CD4-positive, CD25-positive, alpha-beta regulatory T cell (primary cell): ENCODE measurements at regions not wholly inside any gene's neighbourhood (a gene's known extent, or its start where the extent isn't known, plus 50 kb on each side); places are given as distances from the start of the nearest gene placed in this dataset.

Source experiments
- ATAC-seq, 2 donors: fragments of 150-1000 bp; cut with Tn5 transposase; one replicate each; pipeline ENCODE4 v1.10.0; 2021; ENCODE audit warnings: low read depth in 2 of 2, moderate number of reproducible peaks in 2 of 2, moderate library complexity in 1 of 2
- DNase-seq, 3 donors: peaks; one replicate each; pipeline versions ENCODE4 v3.0.0 to v3.0.0-alpha.2; 2012 to 2022; ENCODE audit warnings: mixed read lengths in 1 of 3
- H3K27ac ChIP-seq: one replicate; pipeline ENCODE4 v1.7.0; 2013; ENCODE audit warnings: mild to moderate bottlenecking, low read length; ENCODE audit not compliant: insufficient read depth, poor library complexity, severe bottlenecking
- H3K27me3 ChIP-seq: one replicate; pipeline ENCODE4 v1.7.0; 2013; ENCODE audit warnings: low read length; ENCODE audit not compliant: control insufficient read depth, insufficient read depth
- H3K36me3 ChIP-seq: one replicate; pipeline ENCODE4 v1.7.0; 2013; ENCODE audit warnings: mild to moderate bottlenecking, low read length, moderate library complexity; ENCODE audit not compliant: control insufficient read depth, insufficient read depth
- H3K4me1 ChIP-seq: 2 replicates; pipeline ENCODE4 v1.7.0; 2013; ENCODE audit warnings: mild to moderate bottlenecking, low read length; ENCODE audit not compliant: insufficient read depth, control insufficient read depth, poor library complexity, severe bottlenecking
- H3K4me3 ChIP-seq: one replicate; pipeline ENCODE4 v1.7.0; 2013; ENCODE audit warnings: low read depth, mild to moderate bottlenecking, low read length, moderate library complexity
- H3K9me3 ChIP-seq, 2 experiments: 1 replicate in 1 of 2; 2 replicates in 1 of 2; pipeline ENCODE4 v1.7.0; 2013; ENCODE audit warnings: low read length in 2 of 2, mild to moderate bottlenecking in 1 of 2, moderate library complexity in 1 of 2; ENCODE audit not compliant: control insufficient read depth in 2 of 2
- H3K27ac Mint-ChIP-seq, 3 donors: one replicate each; pipeline ENCODE4 v1.8.0; 2020 to 2022; ENCODE audit warnings: mild to moderate bottlenecking in 3 of 3, mixed read lengths in 3 of 3, moderate library complexity in 2 of 3
- H3K27me3 Mint-ChIP-seq: one replicate; pipeline ENCODE4 v1.8.0; 2022; ENCODE audit warnings: mild to moderate bottlenecking, mixed read lengths
- H3K36me3 Mint-ChIP-seq: one replicate; pipeline ENCODE4 v1.8.0; 2020; ENCODE audit warnings: mixed read lengths
- H3K4me1 Mint-ChIP-seq, 4 donors: one replicate each; pipeline ENCODE4 v1.8.0; 2020 to 2022; ENCODE audit warnings: mixed read lengths in 4 of 4, mild to moderate bottlenecking in 1 of 4
- H3K4me3 Mint-ChIP-seq, 4 donors: one replicate each; pipeline ENCODE4 v1.8.0; 2020 to 2022; ENCODE audit warnings: mild to moderate bottlenecking in 4 of 4, mixed read lengths in 4 of 4, moderate library complexity in 3 of 4
- H3K9me3 Mint-ChIP-seq, 7 donors: one replicate each; pipeline ENCODE4 v1.8.0; 2020 to 2022; ENCODE audit warnings: mixed read lengths in 7 of 7, mild to moderate bottlenecking in 3 of 7, moderate library complexity in 2 of 7

- no peaks in the 10 kb centered on the region for H3K4me1 Mint-ChIP-seq
- Histone ChIP-seq H3K27me3 (no peaks in the 10 kb centered on the region), H3K9me3 (no peaks in the 10 kb centered on the region)
Measured at GRCh38 chr3:124450366-124450765, 279.9 kb upstream of the UMPS start.

DNA sequence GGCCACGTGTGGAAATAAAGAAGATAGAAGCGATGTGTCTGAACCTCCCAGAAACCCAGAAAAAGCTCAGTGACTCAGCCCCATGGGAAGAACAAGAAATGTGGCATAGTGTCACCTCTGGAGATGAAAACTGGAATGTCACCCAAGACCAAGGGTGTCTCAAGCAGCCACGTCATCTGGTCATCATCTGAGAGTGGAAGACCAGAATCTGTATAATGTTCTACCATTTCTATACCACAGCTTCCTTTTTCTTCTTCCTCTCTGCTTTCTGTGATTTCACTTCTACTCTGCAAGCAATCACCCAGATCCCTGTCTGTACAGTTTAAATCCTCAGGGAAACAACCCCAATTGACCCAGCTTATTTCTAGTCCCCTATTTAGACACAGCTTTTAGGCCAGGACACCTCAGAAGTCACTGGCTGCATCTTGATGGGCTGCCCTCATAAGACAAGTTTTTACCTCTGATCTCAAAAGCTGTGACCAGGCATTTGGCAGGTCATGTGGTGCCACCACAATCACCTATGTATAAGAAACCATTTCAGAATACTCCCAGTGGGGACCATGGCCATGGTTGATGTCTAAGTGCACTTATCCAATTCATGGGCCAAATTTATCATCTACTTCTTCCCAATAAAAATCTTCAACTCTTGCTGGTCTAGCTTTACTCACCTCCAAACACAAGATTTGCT lies 278.5 kb upstream of the UMPS start:
- H3K27ac ChIP-seq = no peak overlapping the region
- Mint-ChIP-seq H3K27me3 (peaks cover 40% of the 10 kb centered on the region), H3K4me1 (no peaks in the 10 kb centered on the region), H3K4me3 (no peak overlapping the region), H3K9me3 (peaks cover 0 to 2% (median 0%) of the 10 kb centered on the region in 7 donors), H3K36me3 (no peaks in the 10 kb centered on the region), H3K27ac (no peak overlapping the region)
- ATAC-seq (no peak), DNase-seq (no peak)
- H3K36me3 ChIP-seq = no peaks in the 10 kb centered on the region
- no peaks in the 10 kb centered on the region for H3K27me3 ChIP-seq
- H3K9me3 ChIP-seq = no peaks in the 10 kb centered on the region
- H3K4me3 ChIP-seq = no peak overlapping the region
- no peaks in the 10 kb centered on the region for H3K4me1 ChIP-seq

More at GRCh38 chr3:124450366-124450765, 279.9 kb upstream of the UMPS start:
- Histone ChIP-seq H3K36me3 (no peaks in the 10 kb centered on the region), H3K4me3 (no peak overlapping the region), H3K4me1 (no peaks in the 10 kb centered on the region), H3K27ac (no peak overlapping the region)
- Mint-ChIP-seq H3K27me3 (peaks cover 38% of the 10 kb centered on the region), H3K27ac (no peak overlapping the region), H3K9me3 (peaks cover 0 to 2% (median 0%) of the 10 kb centered on the region in 7 donors), H3K36me3 (no peaks in the 10 kb centered on the region), H3K4me3 (no peak overlapping the region)
- ATAC-seq (no peak), DNase-seq (no peak)

DNA sequence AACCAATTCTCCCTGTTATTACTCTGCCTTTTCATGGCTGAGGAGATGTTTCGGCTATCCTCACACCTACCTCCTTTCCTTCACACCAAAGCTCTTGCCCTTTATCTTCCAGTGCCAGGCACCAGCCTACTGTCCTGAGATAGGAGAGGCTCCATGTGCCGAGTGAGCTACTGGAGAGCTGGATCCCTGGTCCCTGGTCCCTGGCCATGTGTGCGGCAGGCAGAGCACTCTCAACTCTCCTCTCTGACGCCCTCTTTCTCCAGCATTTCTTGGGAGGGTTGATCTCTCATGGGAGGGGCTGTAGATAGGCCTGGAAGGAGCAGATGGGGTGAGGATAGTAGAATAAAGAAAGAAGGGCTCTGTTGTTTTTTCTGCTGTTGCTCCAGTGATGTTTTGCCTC lies 277.1 kb upstream of the UMPS start:
- peaks cover 40% of the 10 kb centered on the region for H3K27me3 Mint-ChIP-seq
- no peaks in the 10 kb centered on the region for H3K36me3 Mint-ChIP-seq
- H3K27ac Mint-ChIP-seq = no peak overlapping the region
- Histone ChIP-seq H3K27ac (no peak overlapping the region), H3K4me3 (no peak overlapping the region), H3K36me3 (no peaks in the 10 kb centered on the region), H3K4me1 (no peaks in the 10 kb centered on the region), H3K9me3 (no peaks in the 10 kb centered on the region), H3K27me3 (no peaks in the 10 kb centered on the region)
- peaks cover 0 to 3% (median 0%) of the 10 kb centered on the region in 7 donors for H3K9me3 Mint-ChIP-seq
- ATAC-seq = no peak
- no peaks in the 10 kb centered on the region for H3K4me1 Mint-ChIP-seq
- no peak for DNase-seq
- H3K4me3 Mint-ChIP-seq = no peak overlapping the region

DNA sequence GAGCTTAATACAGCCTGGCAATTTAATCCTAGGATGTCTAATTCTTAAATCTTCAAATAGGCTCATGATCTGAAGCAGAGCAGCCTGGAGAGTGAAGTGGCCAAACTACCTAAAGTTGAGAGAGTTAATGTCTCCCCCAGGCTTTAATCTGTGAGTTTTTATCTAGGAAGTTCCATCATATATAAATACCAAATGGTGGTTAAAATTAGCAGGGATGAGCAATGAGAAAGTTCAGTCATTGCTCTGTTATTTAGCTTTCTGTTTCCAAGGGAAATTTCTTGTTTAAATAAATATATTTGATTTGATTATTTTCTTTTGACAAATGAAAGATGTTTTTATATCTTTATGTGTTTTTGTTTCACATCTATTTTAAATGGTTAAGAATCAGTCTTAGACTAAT lies 274.4 kb upstream of the UMPS start:
- Mint-ChIP-seq H3K4me3 (no peak overlapping the region), H3K4me1 (no peaks in the 10 kb centered on the region), H3K36me3 (no peaks in the 10 kb centered on the region), H3K9me3 (peaks cover 0 to 3% (median 0%) of the 10 kb centered on the region in 7 donors), H3K27ac (no peak overlapping the region), H3K27me3 (peaks cover 25% of the 10 kb centered on the region)
- H3K4me1 ChIP-seq = no peaks in the 10 kb centered on the region
- H3K27ac ChIP-seq = no peak overlapping the region
- no peaks in the 10 kb centered on the region for H3K36me3 ChIP-seq
- ATAC-seq (no peak), DNase-seq (no peak)
- no peaks in the 10 kb centered on the region for H3K9me3 ChIP-seq
- H3K27me3 ChIP-seq = no peaks in the 10 kb centered on the region
- H3K4me3 ChIP-seq = no peak overlapping the region

GRCh38 chr3:124456506-124456905 lies 273.7 kb upstream of the UMPS start:
- DNase-seq (no peak), ATAC-seq (no peak)
- H3K4me1 Mint-ChIP-seq = no peaks in the 10 kb centered on the region
- H3K9me3 Mint-ChIP-seq = peaks cover 0 to 2% (median 0%) of the 10 kb centered on the region in 7 donors
- H3K27ac Mint-ChIP-seq = no peak overlapping the region
- H3K27ac ChIP-seq = no peak overlapping the region
- no peaks in the 10 kb centered on the region for H3K9me3 ChIP-seq
- no peaks in the 10 kb centered on the region for H3K4me1 ChIP-seq
- H3K36me3 ChIP-seq = no peaks in the 10 kb centered on the region
- peaks cover 24% of the 10 kb centered on the region for H3K27me3 Mint-ChIP-seq
- no peaks in the 10 kb centered on the region for H3K36me3 Mint-ChIP-seq
- H3K27me3 ChIP-seq = no peaks in the 10 kb centered on the region
- H3K4me3 ChIP-seq = no peak overlapping the region
- no peak overlapping the region for H3K4me3 Mint-ChIP-seq

DNA sequence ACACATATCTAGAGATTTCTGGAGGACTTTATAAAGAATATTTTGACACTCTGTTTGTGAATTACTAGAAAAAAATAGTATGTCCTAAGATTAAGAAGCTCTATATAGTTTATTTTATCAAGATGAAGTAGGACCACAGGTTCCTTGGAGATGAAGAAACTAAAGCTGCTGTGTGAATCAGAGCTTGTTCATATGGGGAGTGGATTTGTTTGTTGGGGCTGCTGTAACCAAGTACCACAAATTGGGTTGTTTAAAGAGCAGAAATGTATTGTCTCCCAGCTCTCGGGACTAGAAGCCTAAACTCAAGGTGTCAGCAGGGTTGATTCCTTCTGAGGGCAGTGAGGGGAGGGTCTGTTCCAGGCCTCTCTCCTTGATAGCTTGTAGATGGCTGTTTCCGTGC lies 270.6 kb upstream of the UMPS start:
- Histone ChIP-seq H3K27me3 (peaks cover 3% of the 10 kb centered on the region), H3K27ac (no peak overlapping the region), H3K9me3 (no peaks in the 10 kb centered on the region), H3K36me3 (no peaks in the 10 kb centered on the region), H3K4me3 (no peak overlapping the region), H3K4me1 (no peaks in the 10 kb centered on the region)
- H3K36me3 Mint-ChIP-seq = no peaks in the 10 kb centered on the region
- peaks cover 10% of the 10 kb centered on the region for H3K27me3 Mint-ChIP-seq
- ATAC-seq (no peak), DNase-seq (no peak)
- H3K4me3 Mint-ChIP-seq = no peak overlapping the region
- H3K4me1 Mint-ChIP-seq = no peaks in the 10 kb centered on the region
- H3K9me3 Mint-ChIP-seq = peaks cover 0 to 1% (median 0%) of the 10 kb centered on the region in 7 donors
- no peak overlapping the region for H3K27ac Mint-ChIP-seq

DNA sequence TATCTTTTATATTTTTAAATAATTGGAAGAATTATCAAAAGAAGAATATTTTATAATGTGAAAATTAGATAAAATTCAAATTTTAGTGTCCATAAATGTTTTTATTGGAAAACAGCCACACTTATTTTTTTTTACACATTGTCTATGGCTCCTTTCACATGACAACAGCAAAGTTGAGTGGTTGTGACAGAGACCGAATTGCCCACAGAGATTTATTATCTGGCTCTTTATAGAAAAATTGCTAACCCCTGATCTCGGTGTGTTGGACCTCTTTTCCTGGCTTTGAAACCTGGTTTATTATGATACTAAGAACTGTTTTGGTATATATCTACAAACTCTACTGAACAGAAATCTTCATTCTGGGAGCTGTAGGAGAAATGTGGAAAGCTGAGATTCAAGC lies 269.1 kb upstream of the UMPS start:
- H3K27ac Mint-ChIP-seq = no peak overlapping the region
- H3K4me1 ChIP-seq = no peaks in the 10 kb centered on the region
- ATAC-seq (no peak), DNase-seq (no peak)
- no peaks in the 10 kb centered on the region for H3K36me3 Mint-ChIP-seq
- H3K9me3 ChIP-seq = no peaks in the 10 kb centered on the region
- H3K9me3 Mint-ChIP-seq = peaks cover 0 to 1% (median 0%) of the 10 kb centered on the region in 7 donors
- H3K4me3 Mint-ChIP-seq = no peak overlapping the region
- peaks cover 3% of the 10 kb centered on the region for H3K27me3 ChIP-seq
- H3K27me3 Mint-ChIP-seq = peaks cover 10% of the 10 kb centered on the region
- H3K36me3 ChIP-seq = no peaks in the 10 kb centered on the region
- no peak overlapping the region for H3K27ac ChIP-seq
- no peak overlapping the region for H3K4me3 ChIP-seq
- no peaks in the 10 kb centered on the region for H3K4me1 Mint-ChIP-seq
